ENCODE measurements at regions not wholly inside any gene's neighbourhood (a gene's known extent, or its start where the extent isn't known, plus 50 kb on each side); places are given as distances from the start of the nearest gene placed in this dataset.

DNA sequence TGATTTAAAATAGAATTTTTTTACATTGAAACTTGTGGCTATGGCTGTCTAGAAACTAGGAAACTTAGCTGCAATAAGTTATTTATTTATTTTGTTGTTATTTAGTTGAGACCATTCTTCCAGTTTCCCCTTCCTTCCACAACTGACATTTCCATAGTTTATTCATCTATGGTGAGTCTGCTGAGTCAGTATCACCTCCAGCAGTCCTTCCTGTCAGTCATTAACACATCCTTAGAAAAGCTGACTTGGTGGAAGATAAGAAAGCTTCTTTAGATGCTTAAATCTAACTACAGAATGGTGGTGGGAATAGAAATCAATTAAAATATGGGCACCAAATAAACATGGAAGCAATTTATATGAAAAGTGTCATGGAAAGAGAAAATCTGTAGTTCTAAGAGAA, 714.0 kb downstream of the RWDD3 start:
- TF ChIP-seq, protein P1, sequence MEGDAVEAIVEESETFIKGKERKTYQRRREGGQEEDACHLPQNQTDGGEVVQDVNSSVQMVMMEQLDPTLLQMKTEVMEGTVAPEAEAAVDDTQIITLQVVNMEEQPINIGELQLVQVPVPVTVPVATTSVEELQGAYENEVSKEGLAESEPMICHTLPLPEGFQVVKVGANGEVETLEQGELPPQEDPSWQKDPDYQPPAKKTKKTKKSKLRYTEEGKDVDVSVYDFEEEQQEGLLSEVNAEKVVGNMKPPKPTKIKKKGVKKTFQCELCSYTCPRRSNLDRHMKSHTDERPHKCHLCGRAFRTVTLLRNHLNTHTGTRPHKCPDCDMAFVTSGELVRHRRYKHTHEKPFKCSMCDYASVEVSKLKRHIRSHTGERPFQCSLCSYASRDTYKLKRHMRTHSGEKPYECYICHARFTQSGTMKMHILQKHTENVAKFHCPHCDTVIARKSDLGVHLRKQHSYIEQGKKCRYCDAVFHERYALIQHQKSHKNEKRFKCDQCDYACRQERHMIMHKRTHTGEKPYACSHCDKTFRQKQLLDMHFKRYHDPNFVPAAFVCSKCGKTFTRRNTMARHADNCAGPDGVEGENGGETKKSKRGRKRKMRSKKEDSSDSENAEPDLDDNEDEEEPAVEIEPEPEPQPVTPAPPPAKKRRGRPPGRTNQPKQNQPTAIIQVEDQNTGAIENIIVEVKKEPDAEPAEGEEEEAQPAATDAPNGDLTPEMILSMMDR (IDR thresholded peaks at IDR 0.05) = no peak
- TF ChIP-seq EP300 (IDR thresholded peaks at IDR 0.05) = no peak
- no peak for TF ChIP-seq POLR2A (IDR thresholded peaks at IDR 0.05)

Data from sigmoid colon (tissue), 4 donors.